K562 (cell line): ENCODE measurements at regions not wholly inside any gene's neighbourhood (a gene's known extent, or its start where the extent isn't known, plus 50 kb on each side); places are given as distances from the start of the nearest gene placed in this dataset.

Experiments
- ATAC-seq: fragments of 200-7000 bp; cut with Tn5 transposase; 3 replicates; pipeline ENCODE4 v1.9.1; 2020; ENCODE audit warnings: moderate library complexity
- BruUV-seq: library from RNA; stranded (reverse); fragments of 400-500 nt; replicated peaks from 2 replicates; lab custom pipeline; 2021; lab: Mats Ljungman, UMichigan
- CTCF ChIA-PET: fragments of 300-600 bp; formaldehyde crosslinking; extraction: SDS; loops from one replicate; lab custom pipeline; 2021; ENCODE audit warnings: low intra/inter-chr PET ratio; lab: Yijun Ruan, JAX
- POLR2A ChIA-PET: fragments of 300-600, 350-650 bp; sonication (Branson Sonifier 250); formaldehyde crosslinking; extraction: SDS; loops from one replicate; lab custom pipeline; 2021; ENCODE audit warnings: antibody characterized with exemption, inconsistent platforms; lab: Yijun Ruan, JAX
- DNase-seq, 4 experiments: peaks; one replicate each; pipeline versions ENCODE4 v3.0.0 to v3.0.0-alpha.2; 2011 to 2018; ENCODE audit warnings: low spot score in 3 of 4, mixed read lengths in 3 of 4; ENCODE audit errors: extremely low read depth in 1 of 4
- FAIRE-seq: peaks from 2 replicates; lab custom pipeline; 2011; peaks lifted over from hg19 to GRCh38; lab: Jason Lieb, UNC
- H2AFZ ChIP-seq: 2 replicates; pipeline ENCODE4 v1.6.0; 2011; ENCODE audit warnings: low read depth, low read length, control low read depth, inconsistent platforms
- H3K27ac ChIP-seq: fragments of 200-600 bp; 3 replicates; pipeline ENCODE4 v1.8.0; 2011; ENCODE audit warnings: low read depth, mild to moderate bottlenecking, control low read depth, inconsistent platforms, low read length, moderate library complexity, mixed read lengths; ENCODE audit errors: extremely low read depth
- H3K27me3 ChIP-seq, 2 experiments: fragments of 300-600 bp in 1 of 2; 2 replicates in 1 of 2; 3 replicates in 1 of 2; pipeline versions ENCODE4 v1.6.0 to v1.8.0; 2011; ENCODE audit warnings: inconsistent platforms in 2 of 2, low read length in 2 of 2, mild to moderate bottlenecking in 1 of 2, mixed read lengths in 1 of 2, moderate library complexity in 1 of 2; ENCODE audit not compliant: control insufficient read depth in 2 of 2, insufficient read depth in 2 of 2
- H3K36me3 ChIP-seq: fragments of 300-600 bp; 3 replicates; pipeline ENCODE4 v1.8.0; 2011; ENCODE audit warnings: mild to moderate bottlenecking, low read length, inconsistent platforms; ENCODE audit not compliant: control insufficient read depth, insufficient read depth
- H3K4me1 ChIP-seq, 2 experiments: fragments of 200-600 bp in 1 of 2; replicated peaks in 1 of 2; 2 replicates in 1 of 2; 3 replicates in 1 of 2; pipeline versions ENCODE4 v1.5.1 to v1.8.0; 2011; ENCODE audit warnings: inconsistent platforms in 2 of 2, low read length in 2 of 2, mild to moderate bottlenecking in 1 of 2, mixed read lengths in 1 of 2, moderate library complexity in 1 of 2; ENCODE audit not compliant: control insufficient read depth in 2 of 2, insufficient read depth in 2 of 2
- H3K4me2 ChIP-seq: 2 replicates; pipeline ENCODE4 v1.6.1; 2011; ENCODE audit warnings: low read length, control low read depth, inconsistent platforms, mixed read lengths; ENCODE audit not compliant: insufficient read depth
- H3K4me3 ChIP-seq: fragments of 200-600 bp; sonication (generic), shearing (Covaris generic); 2 replicates; pipeline ENCODE4 v1.5.1; 2016; ENCODE audit warnings: control low read depth, inconsistent platforms
- H3K79me2 ChIP-seq: fragments of 200-600 bp; 3 replicates; pipeline ENCODE4 v1.8.0; 2011; ENCODE audit warnings: low read length, inconsistent platforms; ENCODE audit not compliant: control insufficient read depth, insufficient read depth
- H3K9ac ChIP-seq, 2 experiments: 2 replicates each; pipeline versions ENCODE4 v1.6.0 to v1.6.1; 2011; ENCODE audit warnings: low read depth in 2 of 2, low read length in 2 of 2, control low read depth in 1 of 2, inconsistent platforms in 1 of 2, mild to moderate bottlenecking in 1 of 2, mixed read lengths in 1 of 2; ENCODE audit not compliant: insufficient read depth in 1 of 2
- H3K9me1 ChIP-seq: one replicate; pipeline ENCODE4 v1.6.0; 2011; ENCODE audit warnings: inconsistent platforms, mild to moderate bottlenecking, low read length, moderate library complexity; ENCODE audit not compliant: control insufficient read depth, insufficient read depth
- H3K9me3 ChIP-seq: replicated peaks from 2 replicates; pipeline ENCODE4 v1.5.1; 2011; ENCODE audit warnings: low read depth, low read length, inconsistent platforms; ENCODE audit not compliant: control insufficient read depth, insufficient read depth
- H4K20me1 ChIP-seq: replicated peaks from 2 replicates; pipeline ENCODE4 v1.6.1; 2011; ENCODE audit warnings: low read length, inconsistent platforms, mixed read lengths; ENCODE audit not compliant: control insufficient read depth, insufficient read depth
- EP400 ChIP-seq: fragments of 450-650 bp; IDR thresholded peaks from 2 replicates; pipeline ENCODE4 v1.6.1; 2017; ENCODE audit warnings: antibody characterized with exemption, mild to moderate bottlenecking, moderate library complexity
- FOSL1 ChIP-seq: fragments of 200-800 bp; sonication (Bioruptor generic); conservative IDR thresholded peaks from 2 replicates; pipeline ENCODE4 v1.6.1; 2016; ENCODE audit warnings: missing genetic modification characterization, missing compliant biosample characterization
- RFX7 ChIP-seq: fragments of 250-450 bp; sonication (Bioruptor Pico); IDR thresholded peaks from 2 replicates; pipeline ENCODE4 v1.5.1; 2021; ENCODE audit warnings: mild to moderate bottlenecking
- ZBED1 ChIP-seq: IDR thresholded peaks from 2 replicates; pipeline ENCODE4 v1.6.1; 2014
- WGBS: fragments of 100-300 bp; shearing (Covaris generic); methylation state at CpG from one replicate; pipeline ENCODE4 v1.1.6; 2016; ENCODE audit warnings: low coverage, mixed read lengths; ENCODE audit not compliant: insufficient coverage; ENCODE audit errors: missing lambda C conversion rate; 5-methylcytosine and 5-hydroxymethylcytosine counted together
- in situ Hi-C: fragments of 300-500 bp; cut with MboI; formaldehyde crosslinking; loops from 4 replicates; pipeline ENCODE4 v1.15.0; 2018; ENCODE audit warnings: inconsistent platforms, mixed read lengths
- intact Hi-C: fragments of 100-400 bp; cut with micrococcal nuclease; formaldehyde crosslinking; loops from 2 replicates; pipeline ENCODE4 v1.14.2; 2022

- Histone ChIP-seq H3K9me1 (no peaks in the 10 kb centered on the region), H3K27me3 (no peaks in the 10 kb centered on the region), H3K4me2 (no peak overlapping the region), H3K4me3 (no peak overlapping the region), H3K36me3 (no peaks in the 10 kb centered on the region), H2AFZ (no peak overlapping the region), H3K4me1 (no peaks in the 10 kb centered on the region), H3K79me2 (no peaks in the 10 kb centered on the region), H3K27ac (no peak overlapping the region), H3K9me3 (no peaks in the 10 kb centered on the region), H4K20me1 (no peaks in the 10 kb centered on the region)
- no peak for ATAC-seq
- DNase-seq: no peak
- 4% methylated on average over 4 of the region's 4 CpGs for WGBS
- FAIRE-seq: no peak
- intact Hi-C loops: no loop called here
- in situ Hi-C loops: no loop called here
- POLR2A ChIA-PET: interaction anchor here (0.6 kb wide), 1 partner anchor 132 kb away, joined by 3 read pairs; the partner anchor contains the start of gene FAS
- no peak for TF ChIP-seq ZBED1
- TF ChIP-seq FOSL1 (tag): 0 out of 2 replicates have a peak, but pooled peaks have one; percentile 17
- TF ChIP-seq, all 486 proteins: peak for 1
- H3K9ac ChIP-seq: no peak overlapping the region
- BruUV-seq: no TSS peak
- CTCF ChIA-PET: no interaction called here
These were observed 84.6 kb downstream of the CH25H start for GRCh38 chr10:89122433-89123051.

GRCh38 chr10:89121764-89122020 lies 85.4 kb downstream of the CH25H start:
- FAIRE-seq (no peak), ATAC-seq (no peak), DNase-seq (no peak)
- Histone ChIP-seq H3K4me2 (no peak overlapping the region), H3K4me3 (no peak overlapping the region), H3K9ac (no peak overlapping the region), H3K79me2 (no peaks in the 10 kb centered on the region), H2AFZ (no peak overlapping the region), H3K36me3 (no peaks in the 10 kb centered on the region), H3K4me1 (no peaks in the 10 kb centered on the region), H3K27ac (no peak overlapping the region), H4K20me1 (no peaks in the 10 kb centered on the region), H3K9me3 (no peaks in the 10 kb centered on the region), H3K27me3 (no peaks in the 10 kb centered on the region), H3K9me1 (no peaks in the 10 kb centered on the region)
- in situ Hi-C loops: no loop called here
- POLR2A ChIA-PET: no interaction called here
- TF ChIP-seq EP400: no peak
- no peak for TF ChIP-seq RFX7 (CRISPR knock-in tag)
- intact Hi-C loops: no loop called here
- no TSS peak for BruUV-seq
- CTCF ChIA-PET: no interaction called here
